SK-N-SH treated with all-trans-retinoic acid at 6 μM for 48 hours (cell line): ENCODE measurements at regions not wholly inside any gene's neighbourhood (a gene's known extent, or its start where the extent isn't known, plus 50 kb on each side); places are given as distances from the start of the nearest gene placed in this dataset.

Source experiments
- ARNTL ChIP-seq: fragments of 450-650 bp; formaldehyde crosslinking; IDR thresholded peaks from 2 replicates; pipeline ENCODE4 v1.5.0; 2020; ENCODE audit warnings: low read depth, mild to moderate bottlenecking, moderate library complexity, borderline replicate concordance
- BACH2 ChIP-seq: fragments of 250-450 bp; sonication (Bioruptor Pico); IDR thresholded peaks from 2 replicates; pipeline ENCODE4 v1.9.0; 2021; ENCODE audit warnings: mild to moderate bottlenecking, borderline replicate concordance
- CREB5 ChIP-seq: fragments of 250-450 bp; sonication (Bioruptor Pico); IDR thresholded peaks from 2 replicates; pipeline ENCODE4 v1.5.1; 2020; ENCODE audit warnings: low read depth, mild to moderate bottlenecking, moderate library complexity
- OSR1 ChIP-seq: fragments of 250-450 bp; sonication (Bioruptor Pico); IDR thresholded peaks from 2 replicates; pipeline ENCODE4 v1.8.0; 2022; ENCODE audit warnings: moderate library complexity, mild to moderate bottlenecking, inconsistent platforms
- SNAI2 ChIP-seq: fragments of 250-450 bp; sonication (Bioruptor Pico); IDR thresholded peaks from 2 replicates; pipeline ENCODE4 v1.5.0; 2020; ENCODE audit warnings: mild to moderate bottlenecking, moderate library complexity
- ZFP3 ChIP-seq: fragments of 250-450 bp; sonication (Bioruptor Pico); IDR thresholded peaks from 2 replicates; pipeline ENCODE4 v1.5.0; 2020; ENCODE audit warnings: mild to moderate bottlenecking, moderate library complexity
- ZFP30 ChIP-seq: fragments of 450-650 bp; formaldehyde crosslinking; IDR thresholded peaks from 2 replicates; pipeline ENCODE4 v1.5.0; 2022; ENCODE audit warnings: mild to moderate bottlenecking, moderate library complexity
- TF ChIP-seq, protein P1 (sequence below): fragments of 250-450 bp; sonication (Bioruptor Pico); IDR thresholded peaks from 2 replicates; pipeline ENCODE4 v1.8.0; 2020; ENCODE audit warnings: mild to moderate bottlenecking, moderate library complexity, borderline replicate concordance

GRCh38 chr3:31125413-31126020 is 231.1 kb upstream of the GADL1 start:
- TF ChIP-seq OSR1 (CRISPR knock-in tag) (no peak), BACH2 (CRISPR knock-in tag) (no peak), CREB5 (no peak), ZFP30 (CRISPR knock-in tag) (no peak), ZFP3 (CRISPR knock-in tag) (no peak), SNAI2 (CRISPR knock-in tag) (no peak), ARNTL (CRISPR knock-in tag) (no peak)
- TF ChIP-seq, protein P1, sequence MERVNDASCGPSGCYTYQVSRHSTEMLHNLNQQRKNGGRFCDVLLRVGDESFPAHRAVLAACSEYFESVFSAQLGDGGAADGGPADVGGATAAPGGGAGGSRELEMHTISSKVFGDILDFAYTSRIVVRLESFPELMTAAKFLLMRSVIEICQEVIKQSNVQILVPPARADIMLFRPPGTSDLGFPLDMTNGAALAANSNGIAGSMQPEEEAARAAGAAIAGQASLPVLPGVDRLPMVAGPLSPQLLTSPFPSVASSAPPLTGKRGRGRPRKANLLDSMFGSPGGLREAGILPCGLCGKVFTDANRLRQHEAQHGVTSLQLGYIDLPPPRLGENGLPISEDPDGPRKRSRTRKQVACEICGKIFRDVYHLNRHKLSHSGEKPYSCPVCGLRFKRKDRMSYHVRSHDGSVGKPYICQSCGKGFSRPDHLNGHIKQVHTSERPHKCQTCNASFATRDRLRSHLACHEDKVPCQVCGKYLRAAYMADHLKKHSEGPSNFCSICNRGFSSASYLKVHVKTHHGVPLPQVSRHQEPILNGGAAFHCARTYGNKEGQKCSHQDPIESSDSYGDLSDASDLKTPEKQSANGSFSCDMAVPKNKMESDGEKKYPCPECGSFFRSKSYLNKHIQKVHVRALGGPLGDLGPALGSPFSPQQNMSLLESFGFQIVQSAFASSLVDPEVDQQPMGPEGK, result no peak
